NCI-H526 (cell line): ENCODE measurements at regions not wholly inside any gene's neighbourhood (a gene's known extent, or its start where the extent isn't known, plus 50 kb on each side); places are given as distances from the start of the nearest gene placed in this dataset.
A peak's percentile ranks its signal among the peaks of the same experiment; 100 is the strongest.

Experiments
- DNase-seq, 2 experiments: peaks; one replicate each; lab custom pipeline; 2025; lab: John Stamatoyannopoulos, UW

- no peak for DNase-seq
These were observed 881.4 kb downstream of the DNAH5 start for GRCh38 chr5:13063088-13063487.

- no peak for DNase-seq
These were observed 898.5 kb downstream of the DNAH5 start for GRCh38 chr5:13045897-13046551.

- DNase-seq: no peak
These were observed 910.4 kb downstream of the DNAH5 start for GRCh38 chr5:13034061-13034460.

- DNase-seq: no peak
These were observed 915.3 kb downstream of the DNAH5 start for GRCh38 chr5:13029211-13029610.

GRCh38 chr5:13027874-13028273, 916.6 kb downstream of the DNAH5 start:
- no peak for DNase-seq

- no peak for DNase-seq
These were observed 924.8 kb downstream of the DNAH5 start for GRCh38 chr5:13019729-13020128.

- peak; percentile 54 for DNase-seq
These were observed 941.0 kb downstream of the DNAH5 start for GRCh38 chr5:13003457-13003856.

- no peak for DNase-seq
These were observed 944.8 kb downstream of the DNAH5 start for GRCh38 chr5:12999667-13000066.

GRCh38 chr5:12985142-12985541, 959.3 kb downstream of the DNAH5 start:
- no peak for DNase-seq

- DNase-seq: no peak
These were observed 969.6 kb downstream of the DNAH5 start for GRCh38 chr5:12974856-12975255.

GRCh38 chr5:12965804-12966203, 978.7 kb downstream of the DNAH5 start:
- no peak for DNase-seq

GRCh38 chr5:12959713-12960112, 984.8 kb downstream of the DNAH5 start:
- peak in 1 of 2 experiments; percentile 42 for DNase-seq

GRCh38 chr5:12952409-12952808, 992.1 kb downstream of the DNAH5 start:
- DNase-seq: no peak

- DNase-seq: no peak
These were observed 992.6 kb downstream of the DNAH5 start for GRCh38 chr5:12951846-12952245.

GRCh38 chr5:12947379-12947778, 997.1 kb downstream of the DNAH5 start:
- no peak for DNase-seq

- peak in 1 of 2 experiments; percentile 8 for DNase-seq
These were observed 999.0 kb downstream of the DNAH5 start for GRCh38 chr5:12945477-12945876.

- no peak for DNase-seq
These were observed 1008.3 kb downstream of the DNAH5 start for GRCh38 chr5:12936221-12936620.

GRCh38 chr5:12934722-12935121, 1009.8 kb downstream of the DNAH5 start:
- DNase-seq: no peak

- no peak for DNase-seq
These were observed 1016.3 kb upstream of the CTNND2 start for GRCh38 chr5:12920527-12920926.

- no peak for DNase-seq
These were observed 1006.9 kb upstream of the CTNND2 start for GRCh38 chr5:12911156-12911555.

GRCh38 chr5:12910641-12911040, 1006.4 kb upstream of the CTNND2 start:
- DNase-seq: no peak

- no peak for DNase-seq
These were observed 998.4 kb upstream of the CTNND2 start for GRCh38 chr5:12902611-12903010.

- DNase-seq: no peak
These were observed 997.5 kb upstream of the CTNND2 start for GRCh38 chr5:12901696-12902095.

- no peak for DNase-seq
These were observed 991.8 kb upstream of the CTNND2 start for GRCh38 chr5:12896086-12896485.
